COR-L47 (cell line): ENCODE measurements at regions not wholly inside any gene's neighbourhood (a gene's known extent, or its start where the extent isn't known, plus 50 kb on each side); places are given as distances from the start of the nearest gene placed in this dataset.

Experiments
- DNase-seq: peaks from one replicate; lab custom pipeline; 2025; lab: John Stamatoyannopoulos, UW

- DNase-seq: no peak
Observed at GRCh38 chr13:30030141-30030750, 179.8 kb upstream of the UBL3 start.

GRCh38 chr13:30027569-30028455, 177.4 kb upstream of the UBL3 start:
- DNase-seq: no peak

- no peak for DNase-seq
Observed at GRCh38 chr13:30026909-30027308, 176.5 kb upstream of the UBL3 start.

- no peak for DNase-seq
Observed at GRCh38 chr13:30026093-30026492, 175.7 kb upstream of the UBL3 start.

- no peak for DNase-seq
Observed at GRCh38 chr13:30025351-30025750, 174.9 kb upstream of the UBL3 start.

- DNase-seq: no peak
Observed at GRCh38 chr13:30024125-30024865, 173.9 kb upstream of the UBL3 start.

- DNase-seq: no peak
Observed at GRCh38 chr13:30023196-30023895, 172.9 kb upstream of the UBL3 start.

- no peak for DNase-seq
Observed at GRCh38 chr13:30022796-30023195, 172.4 kb upstream of the UBL3 start.

GRCh38 chr13:30022256-30022655, 171.8 kb upstream of the UBL3 start:
- no peak for DNase-seq

GRCh38 chr13:30021611-30022010, 171.2 kb upstream of the UBL3 start:
- no peak for DNase-seq

GRCh38 chr13:30020726-30021312, 170.4 kb upstream of the UBL3 start:
- no peak for DNase-seq

- DNase-seq: no peak
Observed at GRCh38 chr13:30019648-30020626, 169.5 kb upstream of the UBL3 start.

GRCh38 chr13:30017880-30018279, 167.5 kb upstream of the UBL3 start:
- no peak for DNase-seq

GRCh38 chr13:30016398-30016797, 166.0 kb upstream of the UBL3 start:
- DNase-seq: no peak

- DNase-seq: no peak
Observed at GRCh38 chr13:30009411-30009810, 159.0 kb upstream of the UBL3 start.

GRCh38 chr13:30006246-30006645, 155.8 kb upstream of the UBL3 start:
- DNase-seq: no peak

GRCh38 chr13:30004204-30004603, 153.8 kb upstream of the UBL3 start:
- no peak for DNase-seq

GRCh38 chr13:30002577-30002976, 152.2 kb upstream of the UBL3 start:
- no peak for DNase-seq

- DNase-seq: no peak
Observed at GRCh38 chr13:30000370-30000765, 150.0 kb upstream of the UBL3 start.

GRCh38 chr13:29999492-30000369, 149.3 kb upstream of the UBL3 start:
- no peak for DNase-seq
